Transverse colon (tissue), 4 donors: ENCODE measurements at regions not wholly inside any gene's neighbourhood (a gene's known extent, or its start where the extent isn't known, plus 50 kb on each side); places are given as distances from the start of the nearest gene placed in this dataset.

ENCODE experiments used
- DNase-seq: peaks from one replicate; pipeline ENCODE4 v3.0.0-alpha.2; 2019
- H3K27ac ChIP-seq, 4 donors: fragments of 200-600 bp; sonication (generic); 2 replicates each; pipeline ENCODE4 v1.5.1; 2016 to 2018; ENCODE audit warnings: inconsistent platforms in 4 of 4
- H3K27me3 ChIP-seq: fragments of 200-600 bp; sonication (generic); 2 replicates; pipeline ENCODE4 v1.5.1; 2017; ENCODE audit warnings: inconsistent platforms
- H3K36me3 ChIP-seq, 4 donors: fragments of 200-600 bp; sonication (generic); 2 replicates each; pipeline ENCODE4 v1.5.1; 2017 to 2019; ENCODE audit warnings: inconsistent platforms in 4 of 4
- H3K4me1 ChIP-seq, 4 donors: fragments of 200-600 bp; sonication (generic); 2 replicates each; pipeline ENCODE4 v1.5.1; 2017 to 2020; ENCODE audit warnings: inconsistent platforms in 4 of 4
- H3K4me3 ChIP-seq, 4 donors: fragments of 200-600 bp; sonication (generic); 1 replicate in 1 of 4; 2 replicates in 3 of 4; pipeline versions ENCODE4 v1.5.1 to v1.6.1; 2017 to 2019; ENCODE audit warnings: inconsistent platforms in 4 of 4
- H3K9me3 ChIP-seq, 2 donors: fragments of 200-600 bp; sonication (generic); 2 replicates each; pipeline ENCODE4 v1.5.1; 2017 to 2019; ENCODE audit warnings: inconsistent platforms in 2 of 2
- EP300 ChIP-seq: sonication (generic); formaldehyde crosslinking; IDR thresholded peaks from one replicate; pipeline ENCODE4 v1.6.1; 2017; ENCODE audit warnings: antibody characterized with exemption, low read depth
- POLR2A ChIP-seq: fragments of 450-650 bp; IDR thresholded peaks from one replicate; pipeline ENCODE4 v1.6.1; 2016; ENCODE audit warnings: antibody characterized with exemption, mild to moderate bottlenecking, moderate library complexity
- POLR2AphosphoS5 ChIP-seq, 3 donors: sonication (generic); formaldehyde crosslinking; IDR thresholded peaks; one replicate each; pipeline ENCODE4 v1.6.1; 2016; ENCODE audit warnings: antibody characterized with exemption in 3 of 3
- WGBS, 2 donors: methylation state at CpG; one replicate each; pipeline ENCODE4 v1.1.5; 2018; ENCODE audit warnings: low coverage in 1 of 2; 5-methylcytosine and 5-hydroxymethylcytosine counted together
- in situ Hi-C, 4 donors: fragments of 200-750 bp; cut with MboI; loops; one replicate each; pipeline versions ENCODE4 v1.15.0 to v1.15.1; 2017; ENCODE audit warnings: low sequenced_read_pairs in 3 of 4, low pct_ligation_motif_present in 1 of 4, low pct_unique_long_range_greater_than_20kb in 1 of 4
- intact Hi-C: fragments of 100-400 bp; cut with DNase I; formaldehyde crosslinking; loops from one replicate; pipeline ENCODE4 v1.15.1; 2023; ENCODE audit warnings: low total_unique reads
- TF ChIP-seq, protein P1 (sequence below), 5 experiments: fragments of 200-600 bp in 3 of 5; fragments of 450-650 bp in 2 of 5; sonication (generic) in 3 of 5; IDR thresholded peaks; 1 replicate in 2 of 5; 2 replicates in 3 of 5; pipeline ENCODE4 v1.5.1; 2016 to 2017; ENCODE audit warnings: antibody characterized with exemption in 5 of 5, inconsistent platforms in 3 of 5, mild to moderate bottlenecking in 2 of 5, moderate library complexity in 1 of 5

DNA sequence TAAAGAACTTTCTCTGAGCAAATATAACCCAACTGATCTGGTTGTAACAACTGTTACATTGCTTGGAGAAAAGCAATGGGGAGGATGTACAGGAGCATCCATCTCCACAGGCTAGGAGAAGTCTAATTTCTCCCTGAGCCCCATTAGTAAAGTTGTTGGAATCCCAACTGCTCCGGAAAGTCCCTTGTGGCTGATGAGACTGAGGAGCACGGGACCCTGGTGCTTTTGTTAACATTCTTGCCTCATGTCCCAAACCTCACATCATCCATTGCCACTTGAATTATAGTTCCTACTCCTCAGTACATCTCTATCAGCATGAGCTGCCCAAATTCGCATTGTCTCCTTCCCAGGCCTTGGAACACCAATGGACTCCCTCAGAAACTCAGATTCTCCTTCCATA, 260.6 kb upstream of the BMP2 start:
- Histone ChIP-seq H3K9me3 (no peaks in the 10 kb centered on the region), H3K4me1 (no peaks in the 10 kb centered on the region), H3K27ac (no peak overlapping the region), H3K36me3 (no peaks in the 10 kb centered on the region), H3K4me3 (no peak overlapping the region), H3K27me3 (no peaks in the 10 kb centered on the region)
- WGBS, 2 donors = 48 to 57% methylated on average over 1 to 3 of the region's 3 CpGs
- TF ChIP-seq POLR2A = no peak
- no peak for TF ChIP-seq POLR2AphosphoS5 (IDR thresholded peaks at IDR 0.05)
- intact Hi-C loops = no loop called here
- in situ Hi-C loops = no loop called here
- no peak for DNase-seq

DNA sequence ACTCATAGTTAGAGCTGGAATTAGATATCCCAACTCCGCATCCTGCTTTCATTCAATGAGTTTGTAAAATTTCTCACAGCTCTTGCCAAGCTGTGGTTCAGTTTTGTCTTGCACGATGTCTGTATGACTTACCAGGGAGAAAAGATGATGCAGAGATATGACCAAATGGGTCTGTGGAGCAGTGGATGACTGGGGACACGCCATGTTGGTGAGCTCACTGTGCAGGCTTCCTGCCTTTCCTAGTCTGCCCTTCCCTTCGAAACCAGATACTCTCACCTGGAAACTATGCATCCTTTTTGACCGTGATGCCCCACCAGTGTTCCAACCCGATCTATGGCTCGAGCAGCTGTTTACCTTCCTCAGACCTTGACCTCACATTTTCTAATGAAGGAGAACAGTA, 262.7 kb upstream of the BMP2 start:
- TF ChIP-seq, protein P1, sequence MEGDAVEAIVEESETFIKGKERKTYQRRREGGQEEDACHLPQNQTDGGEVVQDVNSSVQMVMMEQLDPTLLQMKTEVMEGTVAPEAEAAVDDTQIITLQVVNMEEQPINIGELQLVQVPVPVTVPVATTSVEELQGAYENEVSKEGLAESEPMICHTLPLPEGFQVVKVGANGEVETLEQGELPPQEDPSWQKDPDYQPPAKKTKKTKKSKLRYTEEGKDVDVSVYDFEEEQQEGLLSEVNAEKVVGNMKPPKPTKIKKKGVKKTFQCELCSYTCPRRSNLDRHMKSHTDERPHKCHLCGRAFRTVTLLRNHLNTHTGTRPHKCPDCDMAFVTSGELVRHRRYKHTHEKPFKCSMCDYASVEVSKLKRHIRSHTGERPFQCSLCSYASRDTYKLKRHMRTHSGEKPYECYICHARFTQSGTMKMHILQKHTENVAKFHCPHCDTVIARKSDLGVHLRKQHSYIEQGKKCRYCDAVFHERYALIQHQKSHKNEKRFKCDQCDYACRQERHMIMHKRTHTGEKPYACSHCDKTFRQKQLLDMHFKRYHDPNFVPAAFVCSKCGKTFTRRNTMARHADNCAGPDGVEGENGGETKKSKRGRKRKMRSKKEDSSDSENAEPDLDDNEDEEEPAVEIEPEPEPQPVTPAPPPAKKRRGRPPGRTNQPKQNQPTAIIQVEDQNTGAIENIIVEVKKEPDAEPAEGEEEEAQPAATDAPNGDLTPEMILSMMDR (IDR thresholded peaks at IDR 0.05) = no peak
- TF ChIP-seq POLR2AphosphoS5 (IDR thresholded peaks at IDR 0.05) (no peak), POLR2A (no peak), EP300 (no peak)
- in situ Hi-C loops = no loop called here
- WGBS, 2 donors = 71 to 88% methylated on average over 5 to 7 of the region's 7 CpGs
- no peak for DNase-seq
- Histone ChIP-seq H3K9me3 (no peaks in the 10 kb centered on the region), H3K36me3 (no peaks in the 10 kb centered on the region), H3K27ac (no peak overlapping the region), H3K27me3 (no peaks in the 10 kb centered on the region), H3K4me3 (no peak overlapping the region), H3K4me1 (no peaks in the 10 kb centered on the region)
- intact Hi-C loops = no loop called here

DNA sequence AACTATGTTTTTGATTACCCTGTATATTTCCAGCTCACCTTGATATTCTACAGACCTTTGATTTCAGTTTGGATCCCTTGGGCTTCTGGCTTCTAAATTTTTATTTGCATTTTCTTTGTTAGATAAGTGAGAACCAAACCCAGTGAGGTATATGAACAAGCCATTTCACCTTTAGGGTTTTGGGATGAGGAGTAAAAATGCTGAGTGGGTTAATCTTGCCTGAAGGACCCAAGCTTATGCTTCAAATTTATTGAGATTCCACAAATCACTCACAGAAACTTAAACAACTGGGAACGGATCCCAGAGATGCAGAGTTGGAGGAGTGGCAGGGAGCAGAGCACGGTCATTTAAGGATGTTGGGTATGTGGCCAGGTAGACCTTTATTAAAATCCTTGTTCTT, 263.3 kb upstream of the BMP2 start:
- no peak for TF ChIP-seq POLR2AphosphoS5 (IDR thresholded peaks at IDR 0.05)
- TF ChIP-seq, protein P1 (IDR thresholded peaks at IDR 0.05) = no peak
- no peak for TF ChIP-seq POLR2A
- no peak for TF ChIP-seq EP300
- Histone ChIP-seq H3K4me3 (no peak overlapping the region), H3K4me1 (no peaks in the 10 kb centered on the region), H3K27ac (no peak overlapping the region), H3K27me3 (no peaks in the 10 kb centered on the region), H3K36me3 (no peaks in the 10 kb centered on the region), H3K9me3 (no peaks in the 10 kb centered on the region)
- no peak for DNase-seq
- intact Hi-C loops (no loop called here), in situ Hi-C loops (no loop called here)
- WGBS, 2 donors = 55 to 61% methylated on average over 2 of the region's 2 CpGs

DNA sequence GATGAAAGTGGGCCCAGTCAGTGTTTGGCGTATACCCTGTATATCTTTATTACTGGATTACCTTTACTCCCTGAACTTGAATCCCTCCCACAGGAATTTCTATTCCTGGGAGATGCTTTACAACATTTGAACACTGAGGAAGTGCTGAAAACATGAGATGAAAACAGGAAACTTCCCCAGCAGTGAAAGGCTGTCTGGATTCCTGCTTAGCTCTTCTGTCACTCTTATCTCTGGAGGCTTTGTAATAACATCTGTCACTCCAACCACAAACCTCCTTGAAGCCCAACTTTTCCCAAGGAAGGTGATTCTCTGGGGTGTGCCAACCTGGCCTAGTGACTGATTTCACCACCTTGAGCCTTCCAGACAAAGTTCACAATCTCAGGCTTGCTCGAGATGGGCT, 264.5 kb upstream of the BMP2 start:
- Histone ChIP-seq H3K36me3 (no peaks in the 10 kb centered on the region), H3K9me3 (no peaks in the 10 kb centered on the region), H3K27ac (no peak overlapping the region), H3K27me3 (no peaks in the 10 kb centered on the region), H3K4me1 (no peaks in the 10 kb centered on the region), H3K4me3 (no peak overlapping the region)
- intact Hi-C loops = no loop called here
- DNase-seq = no peak
- 71 to 72% methylated on average over 1 to 2 of the region's 2 CpGs for WGBS, 2 donors
- in situ Hi-C loops = no loop called here
- no peak for TF ChIP-seq POLR2A
- TF ChIP-seq POLR2AphosphoS5 (IDR thresholded peaks at IDR 0.05) = no peak
- TF ChIP-seq, protein P1 (IDR thresholded peaks at IDR 0.05) = no peak
- no peak for TF ChIP-seq EP300

DNA sequence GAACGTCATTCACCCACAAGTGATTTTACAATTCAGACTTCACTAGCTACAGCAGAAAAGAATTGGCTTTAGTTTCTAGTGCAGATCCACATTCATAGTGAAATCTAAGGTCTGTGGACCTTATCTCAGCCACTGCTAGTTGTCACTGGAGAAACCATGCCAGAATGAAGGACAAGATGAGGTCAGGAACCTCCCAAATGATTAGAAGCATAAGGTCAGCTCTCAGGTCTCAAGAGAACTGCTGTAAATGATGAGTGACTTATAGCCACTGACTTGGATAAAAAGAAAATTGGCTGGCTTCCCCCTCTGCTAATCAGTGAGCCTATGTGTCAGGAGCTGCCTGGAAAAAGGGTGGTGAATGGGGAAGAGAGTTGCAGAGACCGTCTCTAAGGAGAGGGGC, 265.3 kb upstream of the BMP2 start:
- Histone ChIP-seq H3K36me3 (no peaks in the 10 kb centered on the region), H3K4me3 (no peak overlapping the region), H3K27ac (no peak overlapping the region), H3K27me3 (no peaks in the 10 kb centered on the region), H3K4me1 (no peaks in the 10 kb centered on the region), H3K9me3 (no peaks in the 10 kb centered on the region)
- intact Hi-C loops = no loop called here
- in situ Hi-C loops = no loop called here
- TF ChIP-seq EP300 (no peak), POLR2AphosphoS5 (IDR thresholded peaks at IDR 0.05) (no peak), POLR2A (no peak)
- TF ChIP-seq, protein P1 (IDR thresholded peaks at IDR 0.05) = no peak
- DNase-seq = no peak
- WGBS, 2 donors = 63 to 70% methylated on average over 2 of the region's 2 CpGs
